Neutrophil (primary cell): ENCODE measurements at regions not wholly inside any gene's neighbourhood (a gene's known extent, or its start where the extent isn't known, plus 50 kb on each side); places are given as distances from the start of the nearest gene placed in this dataset.

Experiments
- H3K27ac ChIP-seq: fragments of 200-600 bp; sonication (generic); 2 replicates; pipeline ENCODE4 v1.5.1; 2016; ENCODE audit warnings: mild to moderate bottlenecking, moderate library complexity
- H3K27me3 ChIP-seq: fragments of 200-600 bp; sonication (generic); 2 replicates; pipeline ENCODE4 v1.6.0; 2016; ENCODE audit warnings: mild to moderate bottlenecking
- H3K36me3 ChIP-seq: fragments of 200-600 bp; sonication (generic); 2 replicates; pipeline ENCODE4 v1.5.1; 2017
- H3K4me1 ChIP-seq, 2 experiments: fragments of 200-600 bp in 1 of 2; sonication (generic) in 1 of 2; 1 replicate in 1 of 2; 2 replicates in 1 of 2; pipeline versions ENCODE4 v1.5.1 to v1.6.1; 2013 to 2016; ENCODE audit warnings: low read depth in 1 of 2, low read length in 1 of 2, mild to moderate bottlenecking in 1 of 2, moderate library complexity in 1 of 2; ENCODE audit not compliant: control insufficient read depth in 1 of 2, insufficient read depth in 1 of 2
- H3K4me3 ChIP-seq, 2 experiments: fragments of 200-600 bp in 1 of 2; sonication (generic) in 1 of 2; 1 replicate in 1 of 2; 2 replicates in 1 of 2; pipeline ENCODE4 v1.5.1; 2013 to 2016; ENCODE audit warnings: low read depth in 1 of 2, low read length in 1 of 2, mild to moderate bottlenecking in 1 of 2, moderate library complexity in 1 of 2
- H3K9me3 ChIP-seq: fragments of 200-600 bp; sonication (generic); 2 replicates; pipeline ENCODE4 v1.5.1; 2016
- CTCF ChIP-seq: fragments of 200-600 bp; sonication (generic); IDR thresholded peaks from 2 replicates; pipeline ENCODE4 v1.5.1; 2016; ENCODE audit warnings: antibody characterized with exemption

- TF ChIP-seq CTCF = no peak
- no peak overlapping the region for H3K27ac ChIP-seq
- no peaks in the 10 kb centered on the region for H3K27me3 ChIP-seq
- H3K9me3 ChIP-seq = no peaks in the 10 kb centered on the region
- H3K4me3 ChIP-seq = no peak overlapping the region
- no peaks in the 10 kb centered on the region for H3K4me1 ChIP-seq
- no peaks in the 10 kb centered on the region for H3K36me3 ChIP-seq
Observed at GRCh38 chr2:16023506-16024360, 83.4 kb downstream of the MYCN start.

- Histone ChIP-seq H3K36me3 (no peaks in the 10 kb centered on the region), H3K9me3 (no peaks in the 10 kb centered on the region), H3K4me3 (no peak overlapping the region), H3K27me3 (no peaks in the 10 kb centered on the region), H3K27ac (no peak overlapping the region), H3K4me1 (no peaks in the 10 kb centered on the region)
- TF ChIP-seq CTCF = no peak
Observed at GRCh38 chr2:16022548-16023240, 82.3 kb downstream of the MYCN start.

GRCh38 chr2:16021611-16022363 is 81.4 kb downstream of the MYCN start:
- no peak for TF ChIP-seq CTCF
- no peaks in the 10 kb centered on the region for H3K27me3 ChIP-seq
- no peaks in the 10 kb centered on the region for H3K4me1 ChIP-seq
- H3K27ac ChIP-seq = no peak overlapping the region
- H3K36me3 ChIP-seq = no peaks in the 10 kb centered on the region
- H3K9me3 ChIP-seq = no peaks in the 10 kb centered on the region
- no peak overlapping the region for H3K4me3 ChIP-seq

- H3K4me1 ChIP-seq = no peaks in the 10 kb centered on the region
- no peaks in the 10 kb centered on the region for H3K9me3 ChIP-seq
- H3K27me3 ChIP-seq = peaks cover 7% of the 10 kb centered on the region
- no peak overlapping the region for H3K4me3 ChIP-seq
- no peaks in the 10 kb centered on the region for H3K36me3 ChIP-seq
- H3K27ac ChIP-seq = no peak overlapping the region
- no peak for TF ChIP-seq CTCF
Observed at GRCh38 chr2:16020389-16021008, 80.1 kb downstream of the MYCN start.

- Histone ChIP-seq H3K4me3 (no peak overlapping the region), H3K27ac (no peak overlapping the region), H3K4me1 (no peaks in the 10 kb centered on the region), H3K27me3 (peaks cover 14% of the 10 kb centered on the region), H3K9me3 (no peaks in the 10 kb centered on the region), H3K36me3 (no peaks in the 10 kb centered on the region)
- no peak for TF ChIP-seq CTCF
Observed at GRCh38 chr2:16019617-16020351, 79.4 kb downstream of the MYCN start.
